UCSD-AML1 (cell line): ENCODE measurements at regions not wholly inside any gene's neighbourhood (a gene's known extent, or its start where the extent isn't known, plus 50 kb on each side); places are given as distances from the start of the nearest gene placed in this dataset.
"Not testable (repeated sequence)": the region's sequence is repeated elsewhere in the genome, so short reads cannot be mapped to it uniquely, and the experiment has no call there.

ENCODE experiments used
- DNase-seq: peaks from one replicate; lab custom pipeline; 2025; ENCODE audit not compliant: unreplicated experiment; lab: John Stamatoyannopoulos, UW

- no peak for DNase-seq
Observed at GRCh38 chr6:134678436-134678889, 271.4 kb downstream of the ALDH8A1 start.

DNA sequence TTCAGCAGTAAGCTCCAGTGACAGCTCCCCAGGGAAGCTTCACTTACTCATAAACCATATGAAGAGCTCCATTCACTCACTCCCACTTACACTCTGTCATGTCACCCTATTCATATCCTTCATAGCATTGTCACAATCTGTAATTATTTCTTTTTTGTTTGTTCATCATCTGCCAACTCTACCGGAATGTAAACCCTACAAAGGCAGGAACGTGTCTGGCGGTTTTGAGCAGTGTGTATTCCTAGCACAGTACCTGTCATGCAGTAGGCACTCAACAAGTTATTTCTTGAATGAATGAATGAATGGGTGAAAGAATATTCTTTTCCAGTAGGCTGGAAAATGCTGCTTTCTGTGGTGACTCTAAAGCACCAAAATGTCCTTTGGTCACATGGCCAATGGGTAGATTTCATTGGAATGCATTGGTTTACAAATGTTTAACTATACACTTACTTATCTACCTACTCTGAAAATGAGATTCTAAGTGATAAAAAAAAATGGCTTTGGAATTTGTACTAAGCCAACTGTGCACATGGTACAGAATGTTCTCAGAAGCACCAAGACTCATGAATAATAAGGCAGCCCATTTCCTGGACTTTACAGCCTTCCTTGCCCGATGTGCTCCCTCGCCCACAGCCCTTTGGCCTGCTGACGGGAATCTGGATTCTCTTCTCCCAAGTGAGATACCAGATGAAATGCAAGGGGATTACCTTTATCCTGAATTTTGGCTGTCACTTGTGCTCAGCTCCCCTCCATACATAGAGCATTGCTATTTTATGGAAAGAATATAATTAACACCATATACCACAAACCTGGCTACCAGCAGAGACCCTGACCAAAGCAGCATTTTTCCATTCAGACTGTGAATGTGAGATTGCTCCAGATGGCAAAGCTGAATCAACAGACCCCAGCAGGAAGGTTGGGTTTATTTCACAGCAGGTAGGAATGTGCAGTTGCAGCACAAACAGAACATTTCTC lies 273.3 kb downstream of the ALDH8A1 start:
- no peak for DNase-seq

GRCh38 chr6:134675110-134676054 lies 274.5 kb downstream of the ALDH8A1 start:
- no peak for DNase-seq

DNA sequence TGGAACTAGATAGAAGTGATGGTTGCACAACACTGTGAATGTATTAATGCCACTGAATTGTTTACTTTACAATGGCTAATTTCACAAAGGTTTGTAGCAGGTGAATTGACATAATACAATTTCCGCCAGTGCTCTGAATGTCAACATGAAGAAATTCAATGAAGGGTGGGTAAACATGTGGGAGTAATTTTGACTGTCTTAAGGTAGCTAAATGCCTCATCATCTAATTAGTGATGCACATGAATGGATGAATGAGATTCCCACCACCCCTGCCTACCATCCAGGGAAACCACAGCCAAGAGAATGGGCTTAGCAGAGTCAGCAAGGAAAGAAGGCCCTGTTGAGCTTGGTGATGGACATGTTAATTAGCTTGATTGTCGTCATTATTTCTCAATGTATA lies 275.3 kb downstream of the ALDH8A1 start:
- no peak for DNase-seq

- no peak for DNase-seq
Observed at GRCh38 chr6:134669485-134669884, 280.4 kb downstream of the ALDH8A1 start.

GRCh38 chr6:134667111-134667510 lies 282.8 kb downstream of the ALDH8A1 start:
- DNase-seq, result no peak

- DNase-seq, result no peak
Observed at GRCh38 chr6:134666125-134666524, 283.8 kb downstream of the ALDH8A1 start.

- DNase-seq, result no peak
Observed at GRCh38 chr6:134665029-134665723, 284.7 kb downstream of the ALDH8A1 start.

- no peak for DNase-seq
Observed at GRCh38 chr6:134663800-134664535, 285.9 kb downstream of the ALDH8A1 start.

DNA sequence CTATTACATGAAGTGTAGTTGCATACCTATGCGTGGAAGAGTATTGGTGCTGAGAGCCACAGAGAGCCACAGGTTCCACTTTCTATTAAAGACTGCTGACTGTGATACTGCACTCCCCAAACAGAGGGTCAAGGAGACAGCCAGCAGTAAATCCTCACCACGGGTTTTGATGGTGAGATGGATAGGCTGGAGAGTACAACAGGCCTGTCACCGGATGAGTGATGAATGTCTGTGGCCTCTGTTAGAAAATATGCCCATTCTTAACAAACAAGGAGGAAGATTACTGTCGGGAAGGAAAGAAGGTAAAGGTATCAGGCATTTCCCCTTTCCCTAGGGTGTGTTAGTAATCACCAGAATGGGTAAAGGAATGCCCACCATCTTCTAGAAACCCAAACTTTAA lies 286.5 kb downstream of the ALDH8A1 start:
- no peak for DNase-seq

- no peak for DNase-seq
Observed at GRCh38 chr6:134662077-134662700, 287.7 kb downstream of the ALDH8A1 start.

DNA sequence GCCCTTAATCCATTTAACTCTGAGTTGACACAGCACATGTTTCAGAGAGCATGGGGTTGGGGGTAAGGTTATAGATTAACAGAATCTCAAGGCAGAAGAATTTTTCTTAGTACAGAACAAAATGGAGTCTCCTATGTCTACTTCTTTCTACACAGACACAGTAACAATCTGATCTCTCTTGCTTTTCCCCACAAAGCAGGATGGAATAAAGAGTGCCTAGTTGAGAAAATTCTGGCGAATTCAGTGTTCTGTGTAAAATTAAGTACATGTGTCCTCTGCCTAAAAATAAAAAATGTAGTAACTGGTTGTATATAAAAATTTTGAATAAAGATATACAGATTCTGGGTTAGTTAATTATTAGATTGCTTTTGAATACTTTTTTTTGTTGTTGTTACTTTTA lies 290.0 kb downstream of the ALDH8A1 start:
- not testable (repeated sequence) for DNase-seq

GRCh38 chr6:134658596-134658995 lies 291.3 kb downstream of the ALDH8A1 start:
- no peak for DNase-seq

DNA sequence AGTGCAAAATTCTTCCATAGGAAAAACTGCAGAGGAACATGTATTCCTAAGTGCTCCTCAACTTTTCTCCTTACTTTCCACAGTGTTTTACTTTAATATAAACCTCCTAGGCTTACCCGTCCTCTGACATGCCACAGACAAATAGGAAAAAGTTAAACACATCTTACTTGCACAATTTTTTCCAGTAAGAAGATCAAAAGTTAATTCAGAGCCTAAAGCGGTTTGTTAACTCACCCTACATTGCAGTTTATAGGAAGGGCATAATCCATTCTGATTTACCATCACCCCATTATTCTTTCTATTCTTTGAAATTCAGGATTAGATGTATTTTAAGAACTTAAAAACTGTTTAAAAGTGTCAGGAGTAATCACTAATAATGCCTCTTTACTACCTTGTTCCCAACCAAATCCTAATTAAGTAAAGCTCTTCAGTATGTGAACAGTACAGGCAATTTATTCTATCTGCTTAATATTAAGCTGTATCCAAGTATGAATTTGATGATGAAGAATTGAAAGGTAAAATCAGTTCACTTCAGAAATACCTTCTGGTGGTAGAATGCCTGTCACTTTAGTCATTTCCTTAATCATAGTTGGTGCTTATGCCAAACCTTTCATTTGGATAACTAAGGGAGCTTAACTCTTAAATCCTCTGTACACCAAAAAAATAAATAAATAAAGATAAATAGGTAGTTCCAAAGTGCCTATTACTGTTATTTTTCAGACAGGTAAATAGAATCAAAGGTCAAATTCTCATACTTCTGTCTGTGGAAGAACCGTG lies 292.0 kb downstream of the ALDH8A1 start:
- no peak for DNase-seq

GRCh38 chr6:134657343-134657742 lies 292.6 kb downstream of the ALDH8A1 start:
- DNase-seq, result no peak

GRCh38 chr6:134654751-134655150 lies 295.1 kb downstream of the ALDH8A1 start:
- DNase-seq, result no peak

DNA sequence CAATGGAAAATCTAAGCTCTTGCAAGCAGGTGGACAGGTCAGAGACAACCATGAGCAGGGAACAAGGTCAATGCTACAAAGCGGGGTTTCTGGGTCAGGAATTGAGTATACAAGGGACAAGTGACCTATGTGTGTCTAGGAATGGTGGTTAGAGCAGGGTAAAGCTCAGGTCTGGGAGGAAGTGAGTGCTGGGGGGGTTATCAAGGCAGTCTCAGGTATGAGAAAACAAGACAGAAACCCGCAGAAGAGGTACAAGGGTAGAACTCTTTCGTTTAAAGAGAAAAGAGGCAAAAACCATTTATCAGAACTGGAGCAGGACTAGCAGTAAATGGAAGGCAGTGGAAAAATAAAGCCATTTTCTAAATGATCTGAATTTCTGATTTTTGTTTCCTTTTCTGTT lies 298.4 kb downstream of the ALDH8A1 start:
- no peak for DNase-seq

DNA sequence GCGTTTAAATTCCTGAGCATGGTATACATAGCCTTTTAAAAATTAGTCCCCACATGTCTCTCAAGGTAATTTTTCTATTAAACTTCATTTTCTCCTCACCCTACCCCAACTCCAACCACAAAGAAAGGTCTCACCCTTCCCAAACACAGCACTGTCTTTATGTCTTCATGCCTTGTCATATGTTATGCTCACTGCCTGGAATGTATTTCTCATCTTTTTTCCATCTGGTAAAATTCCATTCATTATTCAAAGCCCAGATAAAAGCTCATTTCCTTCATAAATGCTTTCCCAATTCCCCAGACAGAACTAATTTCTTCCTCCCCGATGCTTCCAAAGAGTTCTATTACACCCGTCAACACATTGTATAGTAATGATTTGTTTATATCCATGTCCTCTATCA lies 302.0 kb downstream of the ALDH8A1 start:
- no peak for DNase-seq

- no peak for DNase-seq
Observed at GRCh38 chr6:134642819-134643218, 307.1 kb downstream of the ALDH8A1 start.
